ENCODE measurements at regions not wholly inside any gene's neighbourhood (a gene's known extent, or its start where the extent isn't known, plus 50 kb on each side); places are given as distances from the start of the nearest gene placed in this dataset.

GRCh38 chr1:178039891-178040290 lies 54.0 kb upstream of the RASAL2 start:
- TF ChIP-seq POLR2AphosphoS5 (IDR thresholded peaks at IDR 0.05) (peak in 1 of 3 donors; percentile 20), POLR2A (IDR thresholded peaks at IDR 0.05) (no peak), CTCF (IDR thresholded peaks at IDR 0.05) (no peak), EP300 (IDR thresholded peaks at IDR 0.05) (no peak)
